ENCODE measurements at regions not wholly inside any gene's neighbourhood (a gene's known extent, or its start where the extent isn't known, plus 50 kb on each side); places are given as distances from the start of the nearest gene placed in this dataset.

GRCh38 chr15:61720197-61720704 is 340.0 kb downstream of the VPS13C start:
- no peak for TF ChIP-seq RERE (CRISPR knock-in tag; IDR thresholded peaks at IDR 0.05; ENCODE audit: borderline replicate concordance)
- TF ChIP-seq POLR2A (conservative IDR thresholded peaks at IDR 0.05), result no peak
- TF ChIP-seq CEBPB (tag; IDR thresholded peaks at IDR 0.05), result no peak
- TF ChIP-seq NFE2L1 (tag; IDR thresholded peaks at IDR 0.05; ENCODE audit: borderline replicate concordance, low read depth), result no peak
- no peak for TF ChIP-seq ZBTB49 (CRISPR knock-in tag; IDR thresholded peaks at IDR 0.05; ENCODE audit: borderline replicate concordance)
- TF ChIP-seq ZNF584 (CRISPR knock-in tag; IDR thresholded peaks at IDR 0.05; ENCODE audit: low read depth), result no peak
- no peak for TF ChIP-seq CTCF (IDR thresholded peaks at IDR 0.05 in 2 of 3, conservative IDR thresholded peaks at IDR 0.05 in 1 of 3; ENCODE audit: insufficient read depth in 2 of 3, low read depth in 1 of 3, low read length in 3 of 3)
- no peak for TF ChIP-seq CBX2 (IDR thresholded peaks at IDR 0.05; ENCODE audit: insufficient read depth, low read length, poor library complexity, severe bottlenecking)
- TF ChIP-seq HCFC1 (IDR thresholded peaks at IDR 0.05; ENCODE audit: low read depth, low read length), result no peak
- TF ChIP-seq CBX5 (IDR thresholded peaks at IDR 0.05; ENCODE audit: borderline replicate concordance, low read depth), result no peak

Data from K562 (cell line).